ENCODE measurements at regions not wholly inside any gene's neighbourhood (a gene's known extent, or its start where the extent isn't known, plus 50 kb on each side); places are given as distances from the start of the nearest gene placed in this dataset.

GRCh38 chr18:8928044-8928443 is 174.5 kb upstream of the NDUFV2 start:
- H3K4ac ChIP-seq (replicated peaks; ENCODE audit: insufficient read length, low read depth, low read length), result no peak overlapping the region
- CTCF ChIA-PET (ENCODE audit: partially characterized antibody), result interaction anchor here (0.6 kb wide), 1 partner anchor 171 kb away, joined by 4 read pairs; no protein-coding TSS in a partner anchor
- no peak for FAIRE-seq
- TF ChIP-seq EGR1 (IDR thresholded peaks at IDR 0.05; ENCODE audit: borderline replicate concordance, low read depth, low read length) (no peak), ATF3 (IDR thresholded peaks at IDR 0.05; ENCODE audit: insufficient read depth, low read depth, low read length) (no peak), JUND (IDR thresholded peaks at IDR 0.05; ENCODE audit: low read length) (no peak), TBP (IDR thresholded peaks at IDR 0.05; ENCODE audit: low read depth, low read length) (no peak), POU5F1 (IDR thresholded peaks at IDR 0.05; ENCODE audit: low read depth, low read length) (no peak), RBBP5 (IDR thresholded peaks at IDR 0.05; ENCODE audit: borderline replicate concordance, low read depth, low read length) (no peak), MAX (IDR thresholded peaks at IDR 0.05) (no peak), HDAC2 (IDR thresholded peaks at IDR 0.05; ENCODE audit: borderline replicate concordance in 1 of 2, low read depth in 2 of 2, low read length in 2 of 2) (no peak), CREB1 (IDR thresholded peaks at IDR 0.05) (no peak), SIX5 (IDR thresholded peaks at IDR 0.05; ENCODE audit: low read depth, low read length) (no peak), ZNF274 (IDR thresholded peaks at IDR 0.05; ENCODE audit: borderline replicate concordance, extremely low read depth, low read length) (no peak), RNF2 (IDR thresholded peaks at IDR 0.05; ENCODE audit: borderline replicate concordance, low read depth, low read length, missing control alignments, poor library complexity, severe bottlenecking) (no peak), PHF8 (conservative IDR thresholded peaks at IDR 0.05; ENCODE audit: low read depth, low read length) (no peak), ASH2L (IDR thresholded peaks at IDR 0.05; ENCODE audit: low read length) (no peak)

More at GRCh38 chr18:8928044-8928443, 174.5 kb upstream of the NDUFV2 start:
- Histone ChIP-seq H2BK12ac (ENCODE audit: low read depth, low read length) (no peak overlapping the region), H4K20me1 (replicated peaks in 1 of 2; ENCODE audit: control insufficient read depth in 1 of 2, insufficient read depth in 2 of 2, low read length in 2 of 2) (no peaks in the 10 kb centered on the region), H3K4me3 (ENCODE audit: extremely low read depth in 1 of 4, insufficient read depth in 2 of 4, low read depth in 3 of 4, low read length in 4 of 4) (no peak overlapping the region), H3K23ac (ENCODE audit: insufficient read length) (no peak overlapping the region), H2AFZ (ENCODE audit: low read length) (no peak overlapping the region), H2BK20ac (ENCODE audit: low read length) (no peak overlapping the region), H3K4me1 (replicated peaks in 1 of 4; ENCODE audit: control insufficient read depth in 3 of 4, insufficient read depth in 4 of 4, low read length in 3 of 4) (peaks cover 0 to 10% (median 6%) of the 10 kb centered on the region in 4 experiments; a peak in 4 of 7 replicates), H3K18ac (ENCODE audit: extremely low read depth, low read length) (no peak overlapping the region), H3K27me3 (replicated peaks in 1 of 4; ENCODE audit: control insufficient read depth in 3 of 4, extremely low read depth in 1 of 4, insufficient read depth in 3 of 4, low read length in 3 of 4) (no peaks in the 10 kb centered on the region), H3K14ac (ENCODE audit: insufficient read length) (no peak overlapping the region), H3K4me2 (ENCODE audit: insufficient read depth in 1 of 2, low read depth in 2 of 2, low read length in 2 of 2) (no peak overlapping the region), H3K79me1 (ENCODE audit: low read depth, low read length) (no peaks in the 10 kb centered on the region), H2BK15ac (ENCODE audit: low read length) (no peak overlapping the region), H4K8ac (ENCODE audit: extremely low read depth, insufficient read depth, low read length) (no peak overlapping the region), H3K56ac (replicated peaks; ENCODE audit: insufficient read length, low read depth, low read length) (no peak overlapping the region), H3K9ac (replicated peaks in 1 of 4; ENCODE audit: extremely low read depth in 1 of 4, low read depth in 3 of 4, low read length in 3 of 4) (no peak overlapping the region), H3K27ac (ENCODE audit: low read depth, low read length) (no peak overlapping the region), H4K91ac (replicated peaks; ENCODE audit: insufficient read length, low read length) (no peak overlapping the region), H3K36me3 (ENCODE audit: control insufficient read depth in 2 of 4, insufficient read depth in 4 of 4, low read length in 3 of 4) (peaks cover 0 to 7% (median under 1%) of the 10 kb centered on the region in 4 experiments; a peak in 4 of 8 replicates), H2BK120ac (replicated peaks; ENCODE audit: low read depth, low read length) (no peak overlapping the region), H3K9me3 (ENCODE audit: insufficient read depth in 2 of 2, low read depth in 1 of 2, low read length in 1 of 2) (peaks cover 33 to 35% of the 10 kb centered on the region in 2 experiments), H2BK5ac (ENCODE audit: low read depth, low read length) (no peak overlapping the region), H4K5ac (ENCODE audit: insufficient read length, low read depth, low read length) (no peak overlapping the region), H3K79me2 (ENCODE audit: control insufficient read depth in 1 of 2, insufficient read depth in 2 of 2, low read length in 2 of 2) (no peaks in the 10 kb centered on the region), H2AK5ac (ENCODE audit: low read depth, low read length) (no peak overlapping the region), H3K23me2 (ENCODE audit: low read depth, low read length) (no peaks in the 10 kb centered on the region)
- no peak for DNase-seq (ENCODE audit: low read depth in 1 of 2, low spot score in 2 of 2)
- POLR2A ChIA-PET (ENCODE audit: partially characterized antibody), result interaction anchor here (0.6 kb wide), 1 partner anchor 97 kb away, joined by 3 read pairs; no protein-coding TSS in a partner anchor
- WGBS, 2 experiments (ENCODE audit: extremely low coverage in 1 of 2, insufficient coverage in 1 of 2, insufficient read length in 1 of 2, insufficient replicate concordance in 2 of 2, low coverage in 1 of 2, low lambda C conversion rate in 2 of 2, missing lambda C conversion rate in 1 of 2), result 96% methylated on average over 2 of the region's 2 CpGs; no CpG with 5 or more reads in 1 of the 2 experiments

Data from H1 (cell line).